GM19043 (cell line): ENCODE measurements at regions not wholly inside any gene's neighbourhood (a gene's known extent, or its start where the extent isn't known, plus 50 kb on each side); places are given as distances from the start of the nearest gene placed in this dataset.
"Not testable (repeated sequence)": the region's sequence is repeated elsewhere in the genome, so short reads cannot be mapped to it uniquely, and the experiment has no call there.

ENCODE experiments used
- ATAC-seq: cut with Tn5 transposase; IDR thresholded peaks from one replicate; pipeline ENCODE4 v1.9.1; 2021; ENCODE audit warnings: low read depth; ENCODE audit not compliant: unreplicated experiment

- ATAC-seq, result not testable (repeated sequence)
Observed at GRCh38 chr17:20840987-20841865, 201.6 kb downstream of the USP22 start.

DNA sequence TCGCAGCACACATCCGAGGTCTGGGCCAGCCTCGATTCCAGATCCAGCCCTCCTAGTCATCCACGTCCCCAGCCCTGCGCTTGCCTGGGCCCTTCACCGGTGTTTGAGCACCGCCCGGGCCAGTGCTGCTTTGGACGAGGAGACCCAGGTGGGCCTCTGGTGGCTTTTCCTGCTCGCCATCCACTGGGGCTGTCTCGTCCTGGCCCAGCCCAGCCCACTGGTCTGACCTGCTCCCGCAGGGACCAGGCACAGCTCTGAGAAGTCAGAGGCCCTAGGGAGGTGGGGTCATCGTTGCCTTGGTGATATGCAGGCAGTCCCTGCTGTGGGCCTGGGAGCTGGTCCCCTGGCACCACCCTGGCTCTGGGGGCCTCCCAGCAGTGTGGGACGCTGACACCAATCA lies 200.8 kb downstream of the USP22 start:
- not testable (repeated sequence) for ATAC-seq

DNA sequence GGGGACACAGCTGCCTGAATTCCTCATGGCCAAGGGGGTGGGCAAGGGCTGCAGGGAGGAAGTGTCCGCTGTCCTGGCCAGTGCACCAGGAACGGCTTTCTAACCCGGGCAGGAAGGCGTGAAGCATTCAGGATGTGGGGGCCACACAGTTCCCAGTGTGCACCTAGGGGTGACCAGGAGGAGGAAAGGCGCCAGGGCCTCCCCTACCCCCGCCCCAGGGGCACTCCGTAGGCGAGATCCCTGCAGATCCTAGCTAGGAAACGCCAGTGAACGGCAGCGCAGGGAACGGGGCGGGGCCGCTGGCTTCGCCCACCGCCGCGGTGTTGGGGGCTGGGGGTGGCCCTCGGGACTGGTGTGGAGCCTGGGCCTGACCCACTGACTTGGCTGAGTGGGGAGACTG lies 199.6 kb downstream of the USP22 start:
- ATAC-seq, result not testable (repeated sequence)

DNA sequence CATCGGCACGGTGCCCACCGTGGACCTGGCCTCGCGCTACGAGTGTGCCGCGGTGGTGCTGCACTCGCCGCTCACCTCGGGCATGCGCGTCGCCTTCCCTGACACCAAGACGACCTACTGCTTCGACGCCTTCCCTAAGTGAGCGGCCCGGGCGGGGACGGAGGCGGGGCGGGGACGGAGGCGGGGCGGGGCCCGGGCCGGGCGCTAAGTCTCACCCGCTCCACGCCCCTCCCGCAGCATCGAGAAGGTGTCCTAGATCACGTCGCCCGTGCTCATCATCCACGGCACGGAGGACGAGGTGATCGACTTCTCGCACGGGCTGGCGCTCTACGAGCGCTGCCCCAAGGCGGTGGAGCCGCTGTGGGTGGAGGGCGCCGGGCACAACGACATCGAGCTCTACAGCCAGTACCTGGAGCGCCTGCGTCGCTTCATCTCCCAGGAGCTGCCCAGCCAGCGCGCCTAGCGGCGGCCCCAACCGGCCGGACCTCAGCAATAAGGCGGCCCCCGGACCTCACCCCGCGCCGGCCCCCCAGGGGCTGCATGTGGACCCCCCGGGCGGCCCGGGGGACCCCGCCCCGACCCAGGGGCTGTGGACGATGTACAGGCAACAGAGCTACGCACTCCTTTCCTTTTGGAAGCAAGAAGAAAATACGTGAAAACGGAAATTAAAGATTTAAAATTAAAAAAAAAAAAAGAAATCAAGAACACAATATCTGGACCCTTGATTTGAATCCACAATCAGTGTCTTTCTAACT lies 198.8 kb downstream of the USP22 start:
- ATAC-seq, result not testable (repeated sequence)

- ATAC-seq, result not testable (repeated sequence)
Observed at GRCh38 chr17:20848869-20849443, 193.9 kb downstream of the USP22 start.

- ATAC-seq, result not testable (repeated sequence)
Observed at GRCh38 chr17:20851591-20852238, 191.1 kb downstream of the USP22 start.

- ATAC-seq, result no peak
Observed at GRCh38 chr17:20852239-20852989, 190.4 kb downstream of the USP22 start.

DNA sequence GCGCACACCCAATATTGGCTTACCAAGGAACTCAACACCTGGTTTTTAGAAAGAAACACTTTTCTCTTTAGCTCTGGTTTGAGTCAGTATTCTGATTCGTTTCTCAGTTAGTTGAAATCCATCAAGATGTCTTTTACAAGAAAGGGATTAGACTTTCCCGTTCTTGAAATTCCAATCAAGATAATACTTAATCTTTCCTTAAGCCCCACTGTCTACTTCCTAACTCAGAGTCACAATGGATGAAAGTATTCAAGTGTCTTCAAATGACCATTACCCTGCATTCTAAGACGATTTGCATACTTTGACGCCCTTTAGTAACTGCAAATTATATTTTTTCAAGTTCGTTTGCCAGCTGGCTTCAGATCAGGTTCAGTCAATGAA lies 189.8 kb downstream of the USP22 start:
- no peak for ATAC-seq

- not testable (repeated sequence) for ATAC-seq
Observed at GRCh38 chr17:20855910-20856470, 186.8 kb downstream of the USP22 start.

GRCh38 chr17:20866444-20867209 lies 176.2 kb downstream of the USP22 start:
- ATAC-seq, result not testable (repeated sequence)

- ATAC-seq, result not testable (repeated sequence)
Observed at GRCh38 chr17:20867436-20867937, 175.3 kb downstream of the USP22 start.

DNA sequence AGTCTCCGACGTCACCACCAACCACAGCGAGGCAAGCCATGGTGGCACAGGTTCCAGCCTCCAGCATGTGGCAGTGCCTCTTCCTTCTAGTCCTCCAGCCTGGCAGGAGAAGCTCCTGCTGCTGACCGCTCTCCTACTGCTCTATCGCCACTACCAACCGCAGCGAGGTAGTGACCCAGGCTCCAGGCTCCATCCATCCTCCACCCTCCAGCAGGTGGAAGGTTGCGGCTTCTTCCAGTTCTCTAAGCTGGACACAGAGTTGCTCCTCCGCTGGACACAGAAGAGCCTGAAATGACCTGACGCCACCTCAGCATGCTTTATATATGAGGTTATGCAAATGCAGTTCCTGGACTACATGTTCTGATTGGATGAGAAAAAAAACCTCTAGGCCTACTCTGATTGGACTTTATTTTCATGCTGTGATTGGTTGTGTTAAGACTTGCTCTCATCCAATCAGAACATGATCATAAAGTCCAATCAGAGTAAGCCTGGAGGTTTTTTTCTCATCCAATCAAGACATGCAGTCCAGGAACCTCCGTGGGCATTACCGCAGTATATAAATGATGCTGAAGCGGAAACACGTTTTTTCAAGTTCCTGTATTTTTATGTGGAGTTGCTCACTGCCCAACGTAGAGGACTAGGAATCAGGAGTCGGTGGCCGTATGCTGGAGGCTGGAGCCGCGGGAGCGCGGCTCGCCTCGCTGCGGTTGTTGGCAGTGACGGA lies 174.7 kb downstream of the USP22 start:
- not testable (repeated sequence) for ATAC-seq

- not testable (repeated sequence) for ATAC-seq
Observed at GRCh38 chr17:20868662-20869007, 174.2 kb downstream of the USP22 start.

- not testable (repeated sequence) for ATAC-seq
Observed at GRCh38 chr17:20873173-20873572, 169.6 kb downstream of the USP22 start.

DNA sequence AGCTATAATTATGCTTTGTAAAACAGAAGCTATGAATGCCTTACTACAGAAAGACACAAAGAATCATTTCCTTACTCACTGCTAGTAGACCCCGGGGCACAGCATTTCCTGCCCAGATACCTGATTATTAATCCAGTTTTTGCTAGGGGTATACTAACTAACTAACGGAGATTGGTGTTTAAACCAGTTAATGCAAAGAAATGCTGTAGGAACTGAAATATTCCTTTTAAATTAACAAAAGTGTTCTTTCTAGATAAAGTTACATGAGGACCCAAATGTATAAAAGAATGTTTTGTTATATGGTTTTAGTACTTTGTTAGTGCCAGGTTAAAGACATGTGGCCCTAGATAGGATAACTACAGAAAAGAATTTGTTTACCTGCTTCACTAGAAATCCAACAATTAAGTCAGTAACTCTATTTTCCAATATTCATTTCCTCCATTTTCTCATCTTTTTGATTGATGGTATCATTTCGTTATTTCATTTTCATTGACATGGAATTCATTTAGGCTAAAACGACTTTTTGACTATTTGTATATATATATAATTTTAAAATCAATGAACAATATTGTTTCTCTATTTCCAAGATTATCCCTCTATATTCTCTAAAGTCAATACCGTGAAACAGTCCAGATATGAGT lies 169.0 kb downstream of the USP22 start:
- not testable (repeated sequence) for ATAC-seq

DNA sequence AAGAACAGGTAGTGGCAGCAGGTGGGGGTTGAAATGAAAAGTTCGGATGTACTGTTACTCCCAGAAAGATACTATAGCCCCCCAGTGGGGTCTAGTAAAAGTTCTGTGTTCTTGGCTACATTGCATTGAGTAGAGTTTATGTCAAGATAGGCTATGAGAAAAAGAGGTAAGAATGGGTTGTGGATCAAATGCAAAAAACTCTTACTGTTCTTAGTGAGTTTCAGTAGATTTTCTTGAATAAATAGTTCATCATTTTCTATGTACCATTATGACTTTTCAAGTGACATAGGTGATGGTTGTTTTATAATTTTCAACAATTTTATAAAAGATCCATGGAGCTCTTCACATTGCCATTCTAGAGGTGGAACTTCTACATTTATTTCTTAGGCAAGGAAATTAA lies 165.4 kb downstream of the USP22 start:
- not testable (repeated sequence) for ATAC-seq

GRCh38 chr17:20890338-20890737 lies 152.5 kb downstream of the USP22 start:
- ATAC-seq, result no peak

GRCh38 chr17:20895426-20895825 lies 147.4 kb downstream of the USP22 start:
- ATAC-seq, result not testable (repeated sequence)
